ENCODE measurements at regions not wholly inside any gene's neighbourhood (a gene's known extent, or its start where the extent isn't known, plus 50 kb on each side); places are given as distances from the start of the nearest gene placed in this dataset.
"Not testable (repeated sequence)": the region's sequence is repeated elsewhere in the genome, so short reads cannot be mapped to it uniquely, and the experiment has no call there.

- POLR2A ChIA-PET = no interaction called here
- Mint-ChIP-seq H3K27ac (no peak overlapping the region), H3K27me3 (no peaks in the 10 kb centered on the region), H3K36me3 (ENCODE audit: low read depth) (no peaks in the 10 kb centered on the region), H3K9me3 (peaks cover 9% of the 10 kb centered on the region), H3K4me3 (no peak overlapping the region), H3K4me1 (ENCODE audit: low read depth) (no peaks in the 10 kb centered on the region)
- CTCF ChIA-PET = no interaction called here
- intact Hi-C loops (cut with DNase I, micrococcal nuclease) = no loop called here
- no peak overlapping the region for H3K27ac ChIP-seq (ENCODE audit: low read depth in 1 of 2, low read length in 2 of 2)
- TF ChIP-seq CTCF (IDR thresholded peaks at IDR 0.05) = no peak
- no peaks in the 10 kb centered on the region for H3K36me3 ChIP-seq (ENCODE audit: insufficient read depth, low read length)
- no peaks in the 10 kb centered on the region for H3K27me3 ChIP-seq (ENCODE audit: control insufficient read depth in 1 of 2, insufficient read depth in 2 of 2, low read length in 2 of 2)
- peaks cover 0 to 6% of the 10 kb centered on the region in 2 experiments for H3K9me3 ChIP-seq (ENCODE audit: control insufficient read depth in 1 of 2, insufficient read depth in 1 of 2, low read length in 2 of 2)
- DNase-seq (no peak), ATAC-seq (ENCODE audit: poor library complexity) (no peak)
- no peak overlapping the region for H3K4me3 ChIP-seq (ENCODE audit: low read length)
- H3K4me1 ChIP-seq (ENCODE audit: insufficient read depth, low read length) = no peaks in the 10 kb centered on the region
Measured at GRCh38 chr5:30500513-30500912, 693.0 kb upstream of the CDH6 start.

GRCh38 chr5:30499402-30499801, 694.1 kb upstream of the CDH6 start:
- H3K36me3 ChIP-seq (ENCODE audit: insufficient read depth, low read length) = no peaks in the 10 kb centered on the region
- ChIA-PET POLR2A (no interaction called here), CTCF (no interaction called here)
- H3K4me1 ChIP-seq (ENCODE audit: insufficient read depth, low read length) = no peaks in the 10 kb centered on the region
- ATAC-seq (ENCODE audit: poor library complexity) = no peak
- intact Hi-C loops (cut with DNase I, micrococcal nuclease) = no loop called here
- H3K4me3 ChIP-seq (ENCODE audit: low read length) = no peak overlapping the region
- H3K9me3 ChIP-seq (ENCODE audit: control insufficient read depth in 1 of 2, insufficient read depth in 1 of 2, low read length in 2 of 2) = peaks cover 0 to 6% of the 10 kb centered on the region in 2 experiments
- no peaks in the 10 kb centered on the region for H3K27me3 Mint-ChIP-seq
- no peak overlapping the region for H3K27ac Mint-ChIP-seq
- no peak for DNase-seq
- no peaks in the 10 kb centered on the region for H3K4me1 Mint-ChIP-seq (ENCODE audit: low read depth)
- no peak overlapping the region for H3K27ac ChIP-seq (ENCODE audit: low read depth in 1 of 2, low read length in 2 of 2)
- no peaks in the 10 kb centered on the region for H3K36me3 Mint-ChIP-seq (ENCODE audit: low read depth)
- no peak overlapping the region for H3K4me3 Mint-ChIP-seq
- no peak for TF ChIP-seq CTCF (IDR thresholded peaks at IDR 0.05)
- H3K9me3 Mint-ChIP-seq = peaks cover 9% of the 10 kb centered on the region
- no peaks in the 10 kb centered on the region for H3K27me3 ChIP-seq (ENCODE audit: control insufficient read depth in 1 of 2, insufficient read depth in 2 of 2, low read length in 2 of 2)

GRCh38 chr5:30498972-30499371, 694.5 kb upstream of the CDH6 start:
- Mint-ChIP-seq H3K27ac (no peak overlapping the region), H3K4me3 (no peak overlapping the region), H3K9me3 (peaks cover 9% of the 10 kb centered on the region), H3K4me1 (ENCODE audit: low read depth) (no peaks in the 10 kb centered on the region), H3K36me3 (ENCODE audit: low read depth) (no peaks in the 10 kb centered on the region), H3K27me3 (no peaks in the 10 kb centered on the region)
- ChIA-PET CTCF (no interaction called here), POLR2A (no interaction called here)
- intact Hi-C loops (cut with DNase I, micrococcal nuclease) = no loop called here
- no peak for DNase-seq
- ATAC-seq (ENCODE audit: poor library complexity) = no peak
- no peak overlapping the region for H3K4me3 ChIP-seq (ENCODE audit: low read length)
- H3K4me1 ChIP-seq (ENCODE audit: insufficient read depth, low read length) = no peaks in the 10 kb centered on the region
- no peaks in the 10 kb centered on the region for H3K36me3 ChIP-seq (ENCODE audit: insufficient read depth, low read length)
- no peak for TF ChIP-seq CTCF (IDR thresholded peaks at IDR 0.05)
- no peaks in the 10 kb centered on the region for H3K27me3 ChIP-seq (ENCODE audit: control insufficient read depth in 1 of 2, insufficient read depth in 2 of 2, low read length in 2 of 2)
- peaks cover 0 to 6% of the 10 kb centered on the region in 2 experiments for H3K9me3 ChIP-seq (ENCODE audit: control insufficient read depth in 1 of 2, insufficient read depth in 1 of 2, low read length in 2 of 2)
- H3K27ac ChIP-seq (ENCODE audit: low read depth in 1 of 2, low read length in 2 of 2) = no peak overlapping the region

GRCh38 chr5:30498509-30498908, 695.0 kb upstream of the CDH6 start:
- H3K27ac Mint-ChIP-seq; H3K36me3 ChIP-seq (ENCODE audit: insufficient read depth, low read length); H3K27ac ChIP-seq (ENCODE audit: low read depth in 1 of 2, low read length in 2 of 2); H3K9me3 ChIP-seq (ENCODE audit: control insufficient read depth in 1 of 2, insufficient read depth in 1 of 2, low read length in 2 of 2); ATAC-seq (ENCODE audit: poor library complexity); H3K36me3 Mint-ChIP-seq (ENCODE audit: low read depth); H3K4me3 ChIP-seq (ENCODE audit: low read length); H3K27me3 ChIP-seq (ENCODE audit: control insufficient read depth in 1 of 2, insufficient read depth in 2 of 2, low read length in 2 of 2); H3K27me3 Mint-ChIP-seq; H3K4me3 Mint-ChIP-seq; intact Hi-C loops (cut with DNase I, micrococcal nuclease); H3K4me1 Mint-ChIP-seq (ENCODE audit: low read depth); DNase-seq; H3K9me3 Mint-ChIP-seq; CTCF ChIA-PET; H3K4me1 ChIP-seq (ENCODE audit: insufficient read depth, low read length); POLR2A ChIA-PET: not testable (repeated sequence)

GRCh38 chr5:30494113-30494512, 699.4 kb upstream of the CDH6 start:
- H3K4me3 Mint-ChIP-seq; DNase-seq; H3K4me1 Mint-ChIP-seq (ENCODE audit: low read depth); intact Hi-C loops (cut with DNase I, micrococcal nuclease); H3K27ac ChIP-seq (ENCODE audit: low read depth in 1 of 2, low read length in 2 of 2); H3K4me3 ChIP-seq (ENCODE audit: low read length); H3K27me3 ChIP-seq (ENCODE audit: control insufficient read depth in 1 of 2, insufficient read depth in 2 of 2, low read length in 2 of 2); H3K9me3 ChIP-seq (ENCODE audit: control insufficient read depth in 1 of 2, insufficient read depth in 1 of 2, low read length in 2 of 2); POLR2A ChIA-PET; H3K27me3 Mint-ChIP-seq; CTCF ChIA-PET; H3K36me3 ChIP-seq (ENCODE audit: insufficient read depth, low read length); ATAC-seq (ENCODE audit: poor library complexity); H3K36me3 Mint-ChIP-seq (ENCODE audit: low read depth); H3K27ac Mint-ChIP-seq; H3K9me3 Mint-ChIP-seq; H3K4me1 ChIP-seq (ENCODE audit: insufficient read depth, low read length): not testable (repeated sequence)

All from CD4-positive, alpha-beta T cell (primary cell).